WERI-Rb-1 (cell line): ENCODE measurements at regions not wholly inside any gene's neighbourhood (a gene's known extent, or its start where the extent isn't known, plus 50 kb on each side); places are given as distances from the start of the nearest gene placed in this dataset.

Source experiments
- DNase-seq: peaks from one replicate; pipeline ENCODE4 v3.0.0-alpha.2; 2020
- H3K27ac ChIP-seq: fragments of 250-450 bp; sonication (Bioruptor Pico); 2 replicates; pipeline ENCODE4 v1.5.1; 2020; ENCODE audit warnings: mild to moderate bottlenecking, moderate library complexity
- H3K27me3 ChIP-seq: fragments of 250-450 bp; sonication (Bioruptor Pico); 2 replicates; pipeline ENCODE4 v1.5.1; 2021; ENCODE audit warnings: mild to moderate bottlenecking, low read depth, moderate library complexity; ENCODE audit not compliant: insufficient read depth, severe bottlenecking
- H3K36me3 ChIP-seq: fragments of 250-450 bp; sonication (Bioruptor Pico); 2 replicates; pipeline ENCODE4 v1.5.1; 2020; ENCODE audit warnings: mild to moderate bottlenecking, moderate library complexity
- H3K4me3 ChIP-seq: 2 replicates; pipeline ENCODE4 v1.5.1; 2011; ENCODE audit warnings: low read depth, mild to moderate bottlenecking, control low read depth, low read length
- H3K9me3 ChIP-seq: fragments of 250-450 bp; sonication (Bioruptor Pico); 2 replicates; pipeline ENCODE4 v1.5.1; 2021; ENCODE audit warnings: mild to moderate bottlenecking, moderate library complexity; ENCODE audit not compliant: severe bottlenecking
- TF ChIP-seq, protein P1 (sequence below): IDR thresholded peaks from 2 replicates; pipeline ENCODE4 v1.5.1; 2011; ENCODE audit warnings: low read depth, mild to moderate bottlenecking, control low read depth, inconsistent platforms, low read length

DNA sequence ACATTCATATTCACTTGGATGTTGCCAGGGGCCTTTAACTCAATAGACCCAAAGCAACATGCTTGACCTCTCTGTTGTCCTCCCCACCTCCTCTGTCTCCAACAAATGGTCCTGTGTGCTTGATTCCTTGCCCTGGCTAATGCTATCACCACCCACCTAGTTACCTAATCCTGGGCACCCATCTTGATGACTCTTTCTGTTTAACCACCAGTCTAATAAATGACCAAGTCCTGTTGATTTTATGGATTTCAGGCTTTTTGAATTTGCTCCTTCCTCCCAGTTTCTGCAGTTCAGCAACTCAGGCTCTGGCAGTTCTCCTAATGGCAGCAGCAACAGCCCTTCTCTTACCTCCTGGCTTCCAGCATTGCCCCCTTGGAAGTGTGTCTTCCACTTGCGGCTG, 246.3 kb upstream of the KLF4 start:
- Histone ChIP-seq H3K4me3 (no peak overlapping the region), H3K9me3 (no peaks in the 10 kb centered on the region), H3K27ac (no peak overlapping the region), H3K27me3 (peaks cover 84% of the 10 kb centered on the region), H3K36me3 (no peaks in the 10 kb centered on the region)
- DNase-seq = no peak
- TF ChIP-seq, protein P1, sequence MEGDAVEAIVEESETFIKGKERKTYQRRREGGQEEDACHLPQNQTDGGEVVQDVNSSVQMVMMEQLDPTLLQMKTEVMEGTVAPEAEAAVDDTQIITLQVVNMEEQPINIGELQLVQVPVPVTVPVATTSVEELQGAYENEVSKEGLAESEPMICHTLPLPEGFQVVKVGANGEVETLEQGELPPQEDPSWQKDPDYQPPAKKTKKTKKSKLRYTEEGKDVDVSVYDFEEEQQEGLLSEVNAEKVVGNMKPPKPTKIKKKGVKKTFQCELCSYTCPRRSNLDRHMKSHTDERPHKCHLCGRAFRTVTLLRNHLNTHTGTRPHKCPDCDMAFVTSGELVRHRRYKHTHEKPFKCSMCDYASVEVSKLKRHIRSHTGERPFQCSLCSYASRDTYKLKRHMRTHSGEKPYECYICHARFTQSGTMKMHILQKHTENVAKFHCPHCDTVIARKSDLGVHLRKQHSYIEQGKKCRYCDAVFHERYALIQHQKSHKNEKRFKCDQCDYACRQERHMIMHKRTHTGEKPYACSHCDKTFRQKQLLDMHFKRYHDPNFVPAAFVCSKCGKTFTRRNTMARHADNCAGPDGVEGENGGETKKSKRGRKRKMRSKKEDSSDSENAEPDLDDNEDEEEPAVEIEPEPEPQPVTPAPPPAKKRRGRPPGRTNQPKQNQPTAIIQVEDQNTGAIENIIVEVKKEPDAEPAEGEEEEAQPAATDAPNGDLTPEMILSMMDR = no peak

DNA sequence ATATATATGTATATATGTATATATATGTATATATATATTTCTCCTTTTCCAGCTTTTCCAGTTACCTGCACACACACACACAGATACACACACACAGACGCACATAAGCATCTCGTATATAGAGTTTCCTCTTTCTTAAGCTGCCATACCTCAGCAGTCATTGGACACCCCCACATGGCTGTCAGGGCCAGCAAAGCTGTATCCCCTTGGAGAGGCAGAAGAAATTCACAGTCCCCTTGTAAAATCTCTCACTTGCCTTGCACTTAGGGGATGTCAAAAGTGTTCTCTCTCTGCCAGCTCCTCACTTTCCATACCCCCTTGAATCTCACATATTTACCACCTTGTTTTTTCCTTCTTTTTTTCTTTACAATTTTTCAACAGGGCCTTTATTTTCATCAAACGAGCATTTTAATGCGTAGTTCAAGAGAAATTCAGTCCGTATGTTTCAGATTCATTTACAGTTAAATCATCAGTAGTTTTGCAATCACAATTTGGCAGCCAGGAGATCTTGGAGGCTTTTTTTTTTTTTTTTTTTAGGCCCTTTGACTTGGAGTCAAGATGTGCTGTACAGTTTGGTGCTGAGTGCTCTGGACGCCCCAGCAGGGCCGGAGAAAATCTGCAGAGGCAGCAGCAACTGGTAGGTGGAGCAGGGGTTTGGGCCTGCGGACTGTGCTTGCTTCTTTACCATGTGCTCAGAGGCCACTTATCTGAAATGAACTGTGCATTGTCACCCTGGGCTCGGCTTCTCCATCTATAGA, 244.9 kb upstream of the KLF4 start:
- H3K27ac ChIP-seq = no peak overlapping the region
- TF ChIP-seq, protein P1 = no peak
- no peaks in the 10 kb centered on the region for H3K36me3 ChIP-seq
- no peak overlapping the region for H3K4me3 ChIP-seq
- H3K27me3 ChIP-seq = peaks cover 83% of the 10 kb centered on the region
- H3K9me3 ChIP-seq = peaks cover 2% of the 10 kb centered on the region
- DNase-seq = no peak

DNA sequence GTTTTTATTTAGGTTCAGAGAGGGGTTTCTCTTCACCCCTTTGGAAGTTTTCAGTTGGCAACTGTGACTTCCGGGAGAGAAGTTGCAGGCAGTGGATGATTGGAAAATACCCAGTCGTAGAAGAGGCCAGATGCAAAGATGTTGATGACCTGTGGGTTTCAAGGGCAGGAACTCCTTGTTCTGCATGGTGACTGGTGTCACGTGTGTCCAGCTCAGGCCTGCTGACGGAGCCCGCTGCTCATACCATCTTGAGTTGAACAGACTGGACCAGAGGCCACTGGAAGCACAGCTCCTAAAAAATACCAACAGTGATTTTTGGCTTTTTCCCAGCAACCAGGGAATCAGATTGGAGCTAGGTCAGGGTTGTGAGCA, 243.9 kb upstream of the KLF4 start:
- Histone ChIP-seq H3K4me3 (no peak overlapping the region), H3K27ac (no peak overlapping the region), H3K9me3 (peaks cover 2% of the 10 kb centered on the region), H3K27me3 (peaks cover 84% of the 10 kb centered on the region), H3K36me3 (no peaks in the 10 kb centered on the region)
- TF ChIP-seq, protein P1 = no peak
- DNase-seq = no peak

DNA sequence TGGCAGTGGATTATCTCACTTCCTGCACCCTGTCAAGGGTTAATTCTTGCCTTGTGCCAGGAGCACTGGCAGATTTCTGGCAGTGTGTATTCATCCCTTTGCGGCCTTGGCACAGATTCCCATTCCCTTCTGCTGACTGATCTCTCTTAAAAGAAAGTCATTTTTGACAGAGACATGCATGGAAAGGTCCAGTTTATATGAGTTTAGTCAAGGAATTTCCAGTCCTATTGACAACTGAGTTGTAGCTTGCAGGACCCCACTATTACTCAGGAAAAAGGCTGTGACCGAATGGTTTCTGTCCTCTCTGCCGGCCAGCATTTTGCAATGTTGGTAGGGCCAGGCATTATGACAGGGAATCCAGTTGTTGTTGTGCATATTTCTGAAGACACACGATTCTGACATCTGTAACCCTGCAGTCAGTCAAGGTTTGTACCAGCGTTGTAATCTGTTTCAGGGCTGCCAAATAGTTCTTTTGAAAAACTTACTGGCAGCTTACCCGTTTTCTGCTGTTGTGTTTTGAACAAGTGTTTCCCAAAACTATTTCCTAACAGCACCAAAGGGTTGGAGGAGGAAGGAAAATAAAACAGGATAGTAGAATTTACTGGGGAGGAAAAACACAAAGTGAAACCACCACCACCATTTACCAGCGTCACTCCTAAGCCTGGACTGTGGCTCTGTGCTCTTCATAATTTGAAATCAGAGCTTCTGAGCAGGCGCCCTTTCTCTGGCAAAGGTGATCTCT, 243.4 kb upstream of the KLF4 start:
- Histone ChIP-seq H3K4me3 (no peak overlapping the region), H3K27ac (no peak overlapping the region), H3K9me3 (peaks cover 2% of the 10 kb centered on the region), H3K36me3 (no peaks in the 10 kb centered on the region), H3K27me3 (peaks cover 83% of the 10 kb centered on the region)
- no peak for DNase-seq
- TF ChIP-seq, protein P1 = no peak

DNA sequence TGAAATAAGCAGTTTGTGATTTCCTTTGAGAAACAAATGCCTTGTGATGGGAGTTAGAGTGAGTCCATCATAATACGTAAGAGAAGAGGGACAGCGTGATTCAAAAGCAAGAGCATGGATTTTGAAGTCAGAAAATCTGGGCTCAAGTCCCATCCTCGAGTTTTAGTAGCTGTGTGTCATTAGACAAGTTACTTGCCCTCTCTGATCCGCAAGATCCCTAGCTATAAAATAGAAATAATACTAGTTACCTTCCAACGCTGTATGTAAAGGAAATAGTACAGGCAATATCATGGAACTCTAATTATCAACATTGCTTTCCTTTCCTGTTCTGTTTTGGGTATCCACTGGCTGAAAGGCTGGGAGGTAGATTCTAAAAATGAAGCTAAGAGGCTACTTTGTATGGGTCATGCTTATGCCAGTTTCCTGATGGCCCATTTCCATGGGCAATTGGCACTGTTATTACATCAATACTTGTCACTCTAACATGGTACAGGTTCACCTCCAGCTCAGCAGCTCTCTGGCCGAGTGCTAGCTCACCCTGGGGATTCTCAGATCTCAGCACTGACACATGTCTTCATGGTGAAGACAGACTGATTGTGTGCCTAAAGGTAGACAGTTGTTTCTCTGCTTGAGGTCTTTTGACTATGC, 241.7 kb upstream of the KLF4 start:
- no peak for DNase-seq
- H3K27me3 ChIP-seq = peaks cover 83% of the 10 kb centered on the region
- H3K4me3 ChIP-seq = no peak overlapping the region
- no peaks in the 10 kb centered on the region for H3K36me3 ChIP-seq
- no peak overlapping the region for H3K27ac ChIP-seq
- TF ChIP-seq, protein P1 = no peak
- H3K9me3 ChIP-seq = peaks cover 2% of the 10 kb centered on the region
